ENCODE measurements at regions not wholly inside any gene's neighbourhood (a gene's known extent, or its start where the extent isn't known, plus 50 kb on each side); places are given as distances from the start of the nearest gene placed in this dataset.

- TF ChIP-seq RBM22 (IDR thresholded peaks at IDR 0.05; ENCODE audit: low read depth, low read length, poor library complexity, severe bottlenecking) = no peak
- TF ChIP-seq BRCA1 (IDR thresholded peaks at IDR 0.05) = no peak
- no peak for TF ChIP-seq BRCA1 (CRISPR knock-in tag; IDR thresholded peaks at IDR 0.05)
- TF ChIP-seq HOXB6 (CRISPR knock-in tag; IDR thresholded peaks at IDR 0.05; ENCODE audit: borderline replicate concordance) = no peak
- TF ChIP-seq ZC3H11A (IDR thresholded peaks at IDR 0.05; ENCODE audit: low read depth, low read length) = no peak
- no peak for TF ChIP-seq CTCF (IDR thresholded peaks at IDR 0.05 in 2 of 3, conservative IDR thresholded peaks at IDR 0.05 in 1 of 3; ENCODE audit: insufficient read depth in 2 of 3, low read depth in 1 of 3, low read length in 3 of 3)
- no peak for TF ChIP-seq MTA3 (IDR thresholded peaks at IDR 0.05; ENCODE audit: borderline replicate concordance)
- TF ChIP-seq DDX20 (tag; IDR thresholded peaks at IDR 0.05; ENCODE audit: low read depth) = no peak
- TF ChIP-seq SMC3 (conservative IDR thresholded peaks at IDR 0.05; ENCODE audit: insufficient read depth, low read depth, low read length) = no peak
- TF ChIP-seq FOXP1 (CRISPR knock-in tag; IDR thresholded peaks at IDR 0.05) = no peak
- no peak for TF ChIP-seq ZFX (CRISPR knock-in tag; IDR thresholded peaks at IDR 0.05)
Observed at GRCh38 chr6:104642871-104643270, 216.8 kb downstream of the HACE1 start.
